Stimulated activated CD4-positive, alpha-beta T cell treated with anti-CD3 and anti-CD28 coated beads, TNF-alpha, amount 100 ng/mL, for 4 hours (primary cell): ENCODE measurements at regions not wholly inside any gene's neighbourhood (a gene's known extent, or its start where the extent isn't known, plus 50 kb on each side); places are given as distances from the start of the nearest gene placed in this dataset.
"Not testable (repeated sequence)": the region's sequence is repeated elsewhere in the genome, so short reads cannot be mapped to it uniquely, and the experiment has no call there.

ENCODE experiments used
- DNase-seq, 3 experiments: peaks; one replicate each; pipeline ENCODE4 v3.0.0-alpha.2; 2020; ENCODE audit warnings: low read depth in 3 of 3

- DNase-seq = no peak
Measured at GRCh38 chr9:95785209-95785608, 90.3 kb upstream of the ERCC6L2 start.

GRCh38 chr9:95784318-95784717, 91.2 kb upstream of the ERCC6L2 start:
- no peak for DNase-seq

- no peak for DNase-seq
Measured at GRCh38 chr9:95783426-95783975, 92.0 kb upstream of the ERCC6L2 start.

- DNase-seq = no peak
Measured at GRCh38 chr9:95780751-95781150, 94.7 kb upstream of the ERCC6L2 start.

- no peak for DNase-seq
Measured at GRCh38 chr9:95780121-95780520, 95.4 kb upstream of the ERCC6L2 start.

- not testable (repeated sequence) for DNase-seq
Measured at GRCh38 chr9:95779597-95779996, 95.9 kb upstream of the ERCC6L2 start.

GRCh38 chr9:95778957-95779356, 96.5 kb upstream of the ERCC6L2 start:
- DNase-seq = no peak

- no peak for DNase-seq
Measured at GRCh38 chr9:95777136-95777535, 98.4 kb upstream of the ERCC6L2 start.

GRCh38 chr9:95776176-95776575, 99.3 kb upstream of the ERCC6L2 start:
- DNase-seq = no peak

GRCh38 chr9:95775191-95775590, 100.3 kb upstream of the ERCC6L2 start:
- DNase-seq = no peak

GRCh38 chr9:95773053-95773418, 102.5 kb upstream of the ERCC6L2 start:
- no peak for DNase-seq

- no peak for DNase-seq
Measured at GRCh38 chr9:95772320-95773052, 103.0 kb upstream of the ERCC6L2 start.

- DNase-seq = no peak
Measured at GRCh38 chr9:95771556-95772246, 103.8 kb upstream of the ERCC6L2 start.

GRCh38 chr9:95770653-95771131, 104.8 kb upstream of the ERCC6L2 start:
- DNase-seq = no peak

- DNase-seq = no peak
Measured at GRCh38 chr9:95769909-95770433, 105.5 kb upstream of the ERCC6L2 start.

- DNase-seq = no peak
Measured at GRCh38 chr9:95769473-95769872, 106.0 kb upstream of the ERCC6L2 start.

GRCh38 chr9:95766906-95767305, 108.6 kb upstream of the ERCC6L2 start:
- DNase-seq = no peak

GRCh38 chr9:95764533-95765319, 110.8 kb upstream of the ERCC6L2 start:
- no peak for DNase-seq

- no peak for DNase-seq
Measured at GRCh38 chr9:95763983-95764382, 111.5 kb upstream of the ERCC6L2 start.

- DNase-seq = no peak
Measured at GRCh38 chr9:95763006-95763405, 112.5 kb upstream of the ERCC6L2 start.

GRCh38 chr9:95762322-95762721, 113.2 kb upstream of the ERCC6L2 start:
- no peak for DNase-seq

GRCh38 chr9:95760791-95761190, 114.7 kb upstream of the ERCC6L2 start:
- no peak for DNase-seq
